ENCODE measurements at regions not wholly inside any gene's neighbourhood (a gene's known extent, or its start where the extent isn't known, plus 50 kb on each side); places are given as distances from the start of the nearest gene placed in this dataset.

- H3K4me3 ChIP-seq: no peak overlapping the region
- peaks cover 0 to 8% (median 0%) of the 10 kb centered on the region in 12 donors for H3K9me3 ChIP-seq
- no peaks in the 10 kb centered on the region for H3K4me1 ChIP-seq
- ATAC-seq: no peak
- no peak for TF ChIP-seq POLR2A (IDR thresholded peaks at IDR 0.05)
- no peak for TF ChIP-seq CTCF (IDR thresholded peaks at IDR 0.05)
- H3K27me3 ChIP-seq: no peaks in the 10 kb centered on the region
- intact Hi-C loops (cut with DNase I): no loop called here
- 68 to 76% (median 71%) methylated on average over 4 of the region's 4 CpGs for WGBS, 4 donors
- H3K27ac ChIP-seq: no peak overlapping the region
- no peak for DNase-seq
- H3K36me3 ChIP-seq: no peaks in the 10 kb centered on the region
Measured at GRCh38 chr3:80806673-80807072, 954.8 kb downstream of the GBE1 start.

GRCh38 chr3:80788914-80789313 lies 972.5 kb downstream of the GBE1 start:
- Histone ChIP-seq H3K27ac (no peak overlapping the region), H3K4me3 (no peak overlapping the region), H3K36me3 (no peaks in the 10 kb centered on the region), H3K9me3 (peaks cover 0 to 11% (median 0%) of the 10 kb centered on the region in 12 donors), H3K27me3 (no peaks in the 10 kb centered on the region), H3K4me1 (no peaks in the 10 kb centered on the region)
- intact Hi-C loops (cut with DNase I): no loop called here
- DNase-seq: no peak
- ATAC-seq: no peak
- WGBS, 4 donors: 92 to 98% (median 97%) methylated on average over 2 of the region's 2 CpGs
- TF ChIP-seq POLR2A (IDR thresholded peaks at IDR 0.05) (no peak), CTCF (IDR thresholded peaks at IDR 0.05) (no peak)

- DNase-seq (no peak), ATAC-seq (no peak)
- TF ChIP-seq POLR2A (IDR thresholded peaks at IDR 0.05): no peak
- no peak for TF ChIP-seq CTCF (IDR thresholded peaks at IDR 0.05)
- no peak overlapping the region for H3K4me3 ChIP-seq
- H3K9me3 ChIP-seq: peaks cover 0 to 4% (median 0%) of the 10 kb centered on the region in 12 donors
- H3K4me1 ChIP-seq: no peaks in the 10 kb centered on the region
- intact Hi-C loops (cut with DNase I): no loop called here
- no peak overlapping the region for H3K27ac ChIP-seq
- no peaks in the 10 kb centered on the region for H3K27me3 ChIP-seq
- no peaks in the 10 kb centered on the region for H3K36me3 ChIP-seq
- 81 to 85% (median 82%) methylated on average over 1 of the region's 1 CpG for WGBS, 4 donors
Measured at GRCh38 chr3:80785875-80786274, 975.6 kb downstream of the GBE1 start.

- no peak for ATAC-seq
- H3K36me3 ChIP-seq: no peaks in the 10 kb centered on the region
- no peak for DNase-seq
- intact Hi-C loops (cut with DNase I): no loop called here
- H3K27ac ChIP-seq: no peak overlapping the region
- peaks cover 0 to 4% (median 0%) of the 10 kb centered on the region in 12 donors for H3K9me3 ChIP-seq
- no peaks in the 10 kb centered on the region for H3K4me1 ChIP-seq
- TF ChIP-seq POLR2A (IDR thresholded peaks at IDR 0.05): no peak
- no peak for TF ChIP-seq CTCF (IDR thresholded peaks at IDR 0.05)
- 60 to 67% (median 63%) methylated on average over 3 of the region's 3 CpGs for WGBS, 4 donors
- H3K27me3 ChIP-seq: no peaks in the 10 kb centered on the region
- no peak overlapping the region for H3K4me3 ChIP-seq
Measured at GRCh38 chr3:80785475-80785874, 976.0 kb downstream of the GBE1 start.

Data from heart left ventricle (tissue), 16 donors.